Caco-2 (cell line): ENCODE measurements at regions not wholly inside any gene's neighbourhood (a gene's known extent, or its start where the extent isn't known, plus 50 kb on each side); places are given as distances from the start of the nearest gene placed in this dataset.

Experiments used
- BruUV-seq: library from RNA; stranded (reverse); fragments of 400-500 nt; replicated peaks from 2 replicates; lab custom pipeline; 2021; lab: Mats Ljungman, UMichigan
- CTCF ChIA-PET: fragments of 300-600 bp; sonication (Branson Sonifier 250); formaldehyde crosslinking; loops from one replicate; lab custom pipeline; 2022; ENCODE audit warnings: antibody characterized with exemption; lab: Charles Lee
- POLR2A ChIA-PET: fragments of 300-600 bp; sonication (Branson Sonifier 250); formaldehyde crosslinking; loops from one replicate; lab custom pipeline; 2022; ENCODE audit warnings: antibody characterized with exemption; lab: Charles Lee
- DNase-seq, 2 experiments: peaks; one replicate each; pipeline versions ENCODE4 v3.0.0 to v3.0.0-alpha.2; 2020 to 2022
- H3K27me3 ChIP-seq: replicated peaks from 2 replicates; pipeline ENCODE4 v1.6.0; 2011; ENCODE audit warnings: low read length; ENCODE audit not compliant: control insufficient read depth, insufficient read depth
- H3K36me3 ChIP-seq: 2 replicates; pipeline ENCODE4 v1.5.1; 2011; ENCODE audit warnings: low read length; ENCODE audit not compliant: control insufficient read depth, insufficient read depth
- H3K4me1 ChIP-seq: fragments of 250-450 bp; sonication (Bioruptor Pico); 2 replicates; pipeline ENCODE4 v1.5.1; 2020; ENCODE audit warnings: mild to moderate bottlenecking
- H3K4me3 ChIP-seq: 2 replicates; pipeline ENCODE4 v1.5.1; 2011; ENCODE audit warnings: low read depth, mild to moderate bottlenecking, control low read depth, low read length
- H3K9me3 ChIP-seq: fragments of 250-450 bp; sonication (Bioruptor Pico); 2 replicates; pipeline ENCODE4 v1.5.1; 2020; ENCODE audit warnings: mild to moderate bottlenecking, moderate library complexity
- H3K27ac Mint-ChIP-seq: one replicate; pipeline ENCODE4 v1.8.0; 2022; ENCODE audit warnings: mixed read lengths; ENCODE audit not compliant: unreplicated experiment
- H3K27me3 Mint-ChIP-seq: one replicate; pipeline ENCODE4 v1.8.0; 2022; ENCODE audit warnings: mixed read lengths; ENCODE audit not compliant: insufficient read depth, unreplicated experiment
- H3K36me3 Mint-ChIP-seq: one replicate; pipeline ENCODE4 v1.8.0; 2022; ENCODE audit warnings: mild to moderate bottlenecking, mixed read lengths; ENCODE audit not compliant: insufficient read depth, unreplicated experiment
- H3K4me1 Mint-ChIP-seq: one replicate; pipeline ENCODE4 v1.8.0; 2022; ENCODE audit warnings: low read depth, mixed read lengths; ENCODE audit not compliant: unreplicated experiment
- H3K4me3 Mint-ChIP-seq: one replicate; pipeline ENCODE4 v1.8.0; 2022; ENCODE audit warnings: mild to moderate bottlenecking, moderate library complexity, mixed read lengths; ENCODE audit not compliant: unreplicated experiment
- H3K9me3 Mint-ChIP-seq: one replicate; pipeline ENCODE4 v1.8.0; 2022; ENCODE audit warnings: mixed read lengths; ENCODE audit not compliant: unreplicated experiment
- intact Hi-C: fragments of 100-400 bp; cut with micrococcal nuclease; formaldehyde crosslinking; loops from one replicate; pipeline ENCODE4 v1.10.0; 2022; ENCODE audit not compliant: unreplicated experiment
- TF ChIP-seq, protein P1 (sequence below), 2 experiments: fragments of 200-600 bp in 1 of 2; IDR thresholded peaks; 1 replicate in 1 of 2; 2 replicates in 1 of 2; pipeline versions ENCODE4 v1.5.1 to v1.8.0; 2011 to 2022; ENCODE audit warnings: antibody characterized with exemption in 1 of 2, control low read depth in 1 of 2, inconsistent platforms in 1 of 2, low read depth in 1 of 2, low read length in 1 of 2, mild to moderate bottlenecking in 1 of 2, moderate library complexity in 1 of 2; ENCODE audit not compliant: insufficient read depth in 1 of 2, severe bottlenecking in 1 of 2, unreplicated experiment in 1 of 2

DNA sequence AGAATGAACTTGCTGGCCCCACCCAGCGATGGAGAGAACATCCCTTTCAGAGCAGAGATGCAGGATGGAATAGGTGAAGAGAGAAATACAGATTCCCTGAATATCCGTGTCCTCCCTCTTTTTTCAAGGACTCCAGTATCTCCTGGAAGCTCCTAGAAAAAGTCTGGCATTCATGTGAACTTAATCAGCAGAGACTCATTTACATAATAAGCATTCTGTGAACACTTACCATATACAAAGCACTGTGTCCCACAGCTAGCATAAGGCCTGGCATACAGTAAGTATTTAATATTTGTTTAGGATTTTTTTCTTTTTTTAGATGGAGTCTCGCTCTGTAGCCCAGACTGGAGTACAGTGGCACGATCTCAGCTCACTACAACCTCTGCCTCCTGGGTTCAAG lies 208.5 kb upstream of the RPL38 start:
- no peak for DNase-seq
- Mint-ChIP-seq H3K4me1 (peaks cover 18% of the 10 kb centered on the region), H3K36me3 (no peaks in the 10 kb centered on the region), H3K9me3 (no peaks in the 10 kb centered on the region), H3K27ac (no peak overlapping the region), H3K27me3 (no peaks in the 10 kb centered on the region), H3K4me3 (no peak overlapping the region)
- ChIA-PET POLR2A (no interaction called here), CTCF (no interaction called here)
- Histone ChIP-seq H3K9me3 (no peaks in the 10 kb centered on the region), H3K4me1 (peaks cover 8% of the 10 kb centered on the region; the same call in 1 of the 2 replicates), H3K27me3 (no peaks in the 10 kb centered on the region), H3K36me3 (no peaks in the 10 kb centered on the region), H3K4me3 (no peak overlapping the region)
- intact Hi-C loops = loop anchor here (5.0 kb wide), 2 partner anchors 38 to 353 kb away; partner anchors contain the start of gene SDK2
- no TSS peak for BruUV-seq
- TF ChIP-seq, protein P1, sequence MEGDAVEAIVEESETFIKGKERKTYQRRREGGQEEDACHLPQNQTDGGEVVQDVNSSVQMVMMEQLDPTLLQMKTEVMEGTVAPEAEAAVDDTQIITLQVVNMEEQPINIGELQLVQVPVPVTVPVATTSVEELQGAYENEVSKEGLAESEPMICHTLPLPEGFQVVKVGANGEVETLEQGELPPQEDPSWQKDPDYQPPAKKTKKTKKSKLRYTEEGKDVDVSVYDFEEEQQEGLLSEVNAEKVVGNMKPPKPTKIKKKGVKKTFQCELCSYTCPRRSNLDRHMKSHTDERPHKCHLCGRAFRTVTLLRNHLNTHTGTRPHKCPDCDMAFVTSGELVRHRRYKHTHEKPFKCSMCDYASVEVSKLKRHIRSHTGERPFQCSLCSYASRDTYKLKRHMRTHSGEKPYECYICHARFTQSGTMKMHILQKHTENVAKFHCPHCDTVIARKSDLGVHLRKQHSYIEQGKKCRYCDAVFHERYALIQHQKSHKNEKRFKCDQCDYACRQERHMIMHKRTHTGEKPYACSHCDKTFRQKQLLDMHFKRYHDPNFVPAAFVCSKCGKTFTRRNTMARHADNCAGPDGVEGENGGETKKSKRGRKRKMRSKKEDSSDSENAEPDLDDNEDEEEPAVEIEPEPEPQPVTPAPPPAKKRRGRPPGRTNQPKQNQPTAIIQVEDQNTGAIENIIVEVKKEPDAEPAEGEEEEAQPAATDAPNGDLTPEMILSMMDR (IDR thresholded peaks at IDR 0.05; ENCODE audit: insufficient read depth in 1 of 2, low read depth in 1 of 2, low read length in 1 of 2, severe bottlenecking in 1 of 2, unreplicated experiment in 1 of 2) = no peak

DNA sequence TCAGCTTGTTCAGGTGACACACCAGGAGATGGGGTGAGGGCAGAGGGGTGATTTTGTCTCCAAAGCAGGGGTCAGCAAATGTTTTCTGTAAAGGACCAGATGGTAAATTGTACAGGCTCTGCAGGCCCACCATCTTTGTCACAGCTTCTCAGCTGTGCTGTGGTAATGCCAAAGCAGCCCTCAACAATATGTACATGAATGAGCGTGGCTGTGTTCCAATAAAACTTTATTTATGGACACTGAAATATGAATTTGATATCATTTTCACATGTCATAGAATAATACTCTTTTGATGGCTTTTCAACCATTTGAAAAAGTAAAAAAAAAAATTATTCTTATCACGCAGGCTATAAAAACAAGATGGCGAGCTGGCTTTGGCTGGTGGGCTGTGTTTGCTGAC lies 206.4 kb upstream of the RPL38 start:
- TF ChIP-seq, protein P1 (IDR thresholded peaks at IDR 0.05; ENCODE audit: insufficient read depth in 1 of 2, low read depth in 1 of 2, low read length in 1 of 2, severe bottlenecking in 1 of 2, unreplicated experiment in 1 of 2) = no peak
- Mint-ChIP-seq H3K9me3 (no peaks in the 10 kb centered on the region), H3K4me3 (no peak overlapping the region), H3K27ac (no peak overlapping the region), H3K36me3 (no peaks in the 10 kb centered on the region), H3K27me3 (no peaks in the 10 kb centered on the region), H3K4me1 (peaks cover 12% of the 10 kb centered on the region)
- DNase-seq = no peak
- BruUV-seq = no TSS peak
- no peak overlapping the region for H3K4me3 ChIP-seq
- H3K9me3 ChIP-seq = no peaks in the 10 kb centered on the region
- no peaks in the 10 kb centered on the region for H3K27me3 ChIP-seq
- intact Hi-C loops = no loop called here
- no peaks in the 10 kb centered on the region for H3K36me3 ChIP-seq
- POLR2A ChIA-PET = no interaction called here
- CTCF ChIA-PET = interaction anchor here (1.2 kb wide), 1 partner anchor 21 kb away, joined by 3 read pairs; no protein-coding TSS in a partner anchor
- no peaks in the 10 kb centered on the region for H3K4me1 ChIP-seq

DNA sequence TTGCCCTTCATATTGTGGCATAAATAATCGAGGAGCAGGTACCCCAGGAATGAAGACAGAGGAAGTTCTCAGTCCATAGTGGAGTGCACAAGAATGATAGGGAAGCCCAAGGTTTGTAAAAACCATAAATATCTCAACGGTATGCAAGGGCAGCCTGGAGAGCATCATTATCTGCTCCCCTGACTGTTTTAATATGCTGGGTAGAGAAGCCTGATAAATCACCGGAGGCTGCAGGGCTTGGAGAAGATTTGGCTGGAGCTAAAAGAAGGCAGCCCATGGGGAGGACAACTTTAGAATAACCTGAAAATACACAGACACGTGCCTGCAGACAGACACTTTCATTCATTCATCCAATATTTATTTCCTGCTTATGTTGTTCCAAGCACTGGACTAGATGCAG lies 205.2 kb upstream of the RPL38 start:
- no TSS peak for BruUV-seq
- Histone ChIP-seq H3K9me3 (no peaks in the 10 kb centered on the region), H3K36me3 (no peaks in the 10 kb centered on the region), H3K4me1 (no peaks in the 10 kb centered on the region), H3K27me3 (no peaks in the 10 kb centered on the region), H3K4me3 (no peak overlapping the region)
- Mint-ChIP-seq H3K36me3 (no peaks in the 10 kb centered on the region), H3K4me1 (peaks cover 12% of the 10 kb centered on the region), H3K4me3 (no peak overlapping the region), H3K9me3 (no peaks in the 10 kb centered on the region), H3K27ac (no peak overlapping the region), H3K27me3 (no peaks in the 10 kb centered on the region)
- intact Hi-C loops = loop anchor here (1.0 kb wide), 1 partner anchor 61 kb away; no protein-coding TSS in a partner anchor
- TF ChIP-seq, protein P1 (IDR thresholded peaks at IDR 0.05; ENCODE audit: insufficient read depth in 1 of 2, low read depth in 1 of 2, low read length in 1 of 2, severe bottlenecking in 1 of 2, unreplicated experiment in 1 of 2) = no peak
- DNase-seq = no peak
- POLR2A ChIA-PET = no interaction called here
- CTCF ChIA-PET = interaction anchor here (0.6 to 1.5 kb wide), 8 partner anchors 14 to 351 kb away, joined by 3 to 6 read pairs (median 3); no protein-coding TSS in a partner anchor
